Left colon (tissue), 2 donors: ENCODE measurements at regions not wholly inside any gene's neighbourhood (a gene's known extent, or its start where the extent isn't known, plus 50 kb on each side); places are given as distances from the start of the nearest gene placed in this dataset.
"Not testable (repeated sequence)": the region's sequence is repeated elsewhere in the genome, so short reads cannot be mapped to it uniquely, and the experiment has no call there.

Source experiments
- ATAC-seq: fragments of 200-7000 bp; cut with Tn5 transposase; one replicate; pipeline ENCODE4 v1.9.1; 2020; ENCODE audit warnings: mild to moderate bottlenecking, moderate library complexity
- DNase-seq, 2 donors: peaks; one replicate each; pipeline ENCODE4 v3.0.0-alpha.2; 2020
- intact Hi-C, 2 donors: fragments of 100-400 bp; cut with DNase I in 1 of 2; cut with micrococcal nuclease in 1 of 2; formaldehyde crosslinking; loops; one replicate each; pipeline versions ENCODE4 v1.11.2 to v1.14.0; 2022; cut with DNase I, micrococcal nuclease
- donor health status: DM: no; HTN: no; CAD: no.
- donor health status: DM: yes; HTN: yes; CAD: no.

- DNase-seq (no peak), ATAC-seq (no peak)
- intact Hi-C loops: no loop called here
Measured at GRCh38 chr6:11961923-11962322, 50.2 kb upstream of the HIVEP1 start.

DNA sequence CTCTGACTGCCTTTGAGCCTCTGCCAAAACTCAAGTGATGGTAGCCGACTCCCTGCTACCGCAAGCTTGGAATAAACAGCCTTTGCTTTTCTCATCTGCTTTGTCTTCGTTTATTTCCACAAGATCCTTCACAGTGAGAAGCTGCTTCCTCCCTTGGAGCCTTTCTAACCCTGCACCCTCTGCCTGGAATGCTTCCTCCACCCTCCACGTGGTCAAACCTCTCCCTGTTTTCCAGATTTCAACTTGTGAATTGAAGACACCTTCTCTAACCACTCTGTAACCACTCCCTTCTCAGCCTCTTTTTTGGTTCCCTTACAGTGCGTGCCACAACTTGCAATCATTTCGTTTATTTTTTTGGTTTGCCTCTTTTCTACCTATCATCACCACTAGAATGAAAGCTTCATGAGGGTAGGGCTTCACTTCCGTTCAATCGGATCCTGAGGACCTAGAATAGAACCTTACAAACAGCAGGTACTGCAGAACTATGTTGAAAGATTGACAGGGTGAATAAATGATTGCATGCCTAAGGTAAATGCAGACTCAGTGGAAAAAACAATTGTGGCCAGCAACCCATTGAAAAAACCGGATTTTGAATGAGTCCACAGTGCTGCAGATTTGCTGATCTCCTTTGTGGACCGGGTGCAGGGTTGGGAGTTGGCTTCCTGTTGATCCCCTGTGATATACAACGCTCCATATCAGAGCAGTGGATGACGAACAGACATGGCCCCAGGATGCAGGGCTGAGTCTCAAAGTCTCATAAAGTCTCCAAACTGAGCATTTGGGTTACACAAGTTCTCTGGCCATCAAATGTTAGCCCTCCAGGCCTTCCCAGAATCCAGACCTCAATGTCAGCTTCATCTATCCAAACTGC, 51.0 kb upstream of the HIVEP1 start:
- DNase-seq: no peak
- no peak for ATAC-seq
- intact Hi-C loops: no loop called here

DNA sequence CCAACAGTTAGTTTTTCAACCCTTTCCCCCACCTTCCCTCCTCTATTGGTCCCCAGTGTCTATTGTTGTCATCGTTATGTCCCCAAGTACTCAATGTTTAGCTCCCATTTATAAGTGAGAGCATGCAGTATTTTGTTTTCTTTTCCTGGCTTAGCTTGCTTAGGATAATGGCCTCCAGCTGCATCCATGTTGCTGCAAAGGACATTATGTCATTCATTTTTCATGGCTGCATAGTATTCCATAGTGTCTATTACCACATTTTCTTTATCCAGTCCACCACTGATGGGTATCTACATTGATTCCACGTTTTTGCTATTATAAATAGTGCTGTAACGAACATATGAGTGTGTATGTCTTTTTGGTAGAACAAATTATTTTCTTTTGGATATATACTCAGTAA, 55.3 kb upstream of the HIVEP1 start:
- intact Hi-C loops: no loop called here
- no peak for DNase-seq
- ATAC-seq: no peak

DNA sequence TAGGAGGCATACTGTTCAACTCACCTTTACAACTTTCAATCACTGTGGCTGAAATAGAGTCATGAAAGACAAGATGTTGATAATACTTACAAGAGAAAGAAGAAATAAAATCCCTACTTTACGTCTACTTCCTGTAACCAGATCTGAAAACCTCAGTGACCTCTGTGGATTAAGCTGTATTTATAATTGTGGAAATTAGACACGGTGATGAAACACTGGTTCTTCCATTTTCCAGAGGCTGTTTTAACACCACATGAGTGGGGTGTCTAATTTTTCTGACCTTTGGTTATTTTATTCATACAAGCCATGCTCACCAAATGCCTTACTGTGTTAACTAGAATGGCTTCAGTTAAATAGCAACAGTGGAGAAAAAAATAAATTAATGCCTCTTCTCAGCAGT, 58.5 kb upstream of the HIVEP1 start:
- intact Hi-C loops: no loop called here
- ATAC-seq (no peak), DNase-seq (no peak)

DNA sequence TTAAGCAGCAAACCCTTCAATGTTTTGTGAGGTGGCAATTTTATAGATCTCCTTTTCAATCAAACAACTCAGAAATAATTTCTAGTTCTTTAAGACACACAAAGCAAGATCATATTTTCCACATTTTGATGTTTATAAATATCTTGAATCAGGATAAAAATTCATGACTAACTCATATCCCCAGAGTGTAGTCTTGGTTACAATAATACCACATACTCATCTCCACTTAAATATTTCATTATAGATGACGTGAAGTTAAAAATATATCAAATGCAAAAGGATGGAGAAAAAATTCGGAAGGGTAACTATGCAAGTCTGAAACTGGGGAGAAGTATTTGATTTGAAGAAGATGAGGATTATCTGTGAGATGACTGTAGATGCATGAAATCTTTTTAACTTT, 59.8 kb upstream of the HIVEP1 start:
- ATAC-seq (no peak), DNase-seq (no peak)
- intact Hi-C loops: no loop called here

GRCh38 chr6:11951868-11952267, 60.2 kb upstream of the HIVEP1 start:
- DNase-seq (no peak), ATAC-seq (no peak)
- intact Hi-C loops: no loop called here

GRCh38 chr6:11950109-11950508, 62.0 kb upstream of the HIVEP1 start:
- DNase-seq: no peak
- no peak for ATAC-seq
- intact Hi-C loops: no loop called here

DNA sequence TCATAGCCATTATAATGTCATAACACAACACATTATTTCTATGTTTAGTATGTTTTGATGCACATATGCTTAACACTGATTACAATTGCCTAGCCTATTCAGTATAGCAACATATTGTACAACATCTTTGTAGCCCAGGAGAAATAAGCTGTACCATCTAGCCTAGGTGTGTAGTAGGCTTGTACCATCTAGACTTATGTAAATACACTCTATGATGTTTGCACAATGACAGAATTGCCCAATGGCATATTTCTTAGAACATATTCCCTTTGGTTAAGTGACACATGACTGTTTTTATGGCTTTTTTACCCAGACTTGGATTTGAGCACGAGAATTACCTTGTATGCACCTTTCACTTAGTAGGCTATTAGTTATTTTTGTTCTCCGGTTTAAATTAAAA, 64.5 kb upstream of the HIVEP1 start:
- ATAC-seq: no peak
- intact Hi-C loops: no loop called here

GRCh38 chr6:11947063-11947462, 65.0 kb upstream of the HIVEP1 start:
- no peak for DNase-seq
- intact Hi-C loops: no loop called here
- no peak for ATAC-seq

More for the DNA sequence above, 64.5 kb upstream of the HIVEP1 start:
- DNase-seq: no peak

DNA sequence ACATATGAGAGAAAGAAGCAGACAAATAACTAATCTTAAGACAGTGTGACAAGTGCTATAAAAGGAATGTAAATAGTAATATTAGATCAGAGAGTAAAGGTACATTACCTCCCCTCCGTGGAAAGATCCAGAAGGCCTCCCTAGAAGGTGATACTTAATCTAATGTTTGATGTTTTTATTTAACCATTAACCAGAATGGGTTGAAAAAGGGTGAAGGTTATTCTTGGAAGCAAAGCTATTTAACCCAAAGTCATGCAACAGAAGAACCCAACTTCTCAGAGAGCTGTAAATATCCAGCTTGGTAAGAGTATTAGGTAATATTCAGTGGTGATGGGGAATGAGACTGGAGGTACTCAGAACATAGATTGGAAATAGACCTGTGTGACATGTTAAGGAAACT, 68.0 kb upstream of the HIVEP1 start:
- intact Hi-C loops: no loop called here
- no peak for ATAC-seq
- no peak for DNase-seq

DNA sequence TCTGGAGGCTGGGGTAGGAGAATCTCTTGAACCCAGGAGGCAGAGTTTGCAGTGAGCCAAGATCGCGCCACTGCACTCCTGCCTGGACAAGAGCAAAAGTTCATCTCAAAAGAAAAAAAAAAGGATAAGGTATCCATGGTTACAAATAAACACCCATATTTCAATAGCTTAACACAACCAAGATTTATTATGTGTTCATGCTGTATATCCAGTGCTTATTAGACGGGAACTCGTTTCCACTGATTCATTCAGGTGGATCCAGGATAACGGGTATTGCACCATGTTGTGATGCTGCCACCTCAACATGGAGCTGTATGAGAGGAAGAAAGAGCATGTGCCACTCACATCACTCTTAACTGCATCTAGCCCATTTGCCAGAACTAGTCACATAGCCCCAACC, 69.1 kb upstream of the HIVEP1 start:
- DNase-seq: no peak
- no peak for ATAC-seq
- intact Hi-C loops: no loop called here

DNA sequence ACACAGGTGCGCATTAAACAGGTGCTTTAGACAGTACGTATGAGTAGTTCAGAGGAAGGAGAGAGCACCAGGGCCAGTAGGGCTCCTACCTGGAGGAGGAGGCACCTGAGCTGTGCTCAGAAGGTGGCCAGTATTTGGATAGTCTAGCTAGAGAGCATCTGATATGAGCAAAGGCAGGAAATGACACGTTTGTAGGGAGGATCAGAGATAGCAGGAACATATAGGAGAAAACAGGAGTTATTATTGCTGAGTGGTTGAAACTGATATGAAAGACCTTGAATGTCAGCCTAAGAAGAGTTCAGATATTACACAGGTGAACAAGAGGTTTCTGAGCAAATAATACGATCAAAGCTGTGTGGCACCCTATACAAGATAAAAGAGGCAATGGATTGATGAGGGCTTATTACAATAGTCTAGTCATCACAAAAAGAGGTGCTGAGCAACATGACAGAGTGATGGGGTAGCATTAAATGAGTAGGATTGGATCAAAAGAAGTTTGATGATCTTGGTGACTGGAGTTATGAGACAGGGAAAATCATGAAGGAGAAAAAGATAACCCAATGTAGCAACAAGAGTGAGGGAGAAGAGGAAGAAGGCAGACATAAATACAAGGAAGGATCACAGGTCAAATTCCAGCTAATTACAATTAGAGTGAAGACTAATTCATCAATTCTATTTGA, 69.8 kb upstream of the HIVEP1 start:
- intact Hi-C loops: no loop called here
- ATAC-seq (no peak), DNase-seq (no peak)

DNA sequence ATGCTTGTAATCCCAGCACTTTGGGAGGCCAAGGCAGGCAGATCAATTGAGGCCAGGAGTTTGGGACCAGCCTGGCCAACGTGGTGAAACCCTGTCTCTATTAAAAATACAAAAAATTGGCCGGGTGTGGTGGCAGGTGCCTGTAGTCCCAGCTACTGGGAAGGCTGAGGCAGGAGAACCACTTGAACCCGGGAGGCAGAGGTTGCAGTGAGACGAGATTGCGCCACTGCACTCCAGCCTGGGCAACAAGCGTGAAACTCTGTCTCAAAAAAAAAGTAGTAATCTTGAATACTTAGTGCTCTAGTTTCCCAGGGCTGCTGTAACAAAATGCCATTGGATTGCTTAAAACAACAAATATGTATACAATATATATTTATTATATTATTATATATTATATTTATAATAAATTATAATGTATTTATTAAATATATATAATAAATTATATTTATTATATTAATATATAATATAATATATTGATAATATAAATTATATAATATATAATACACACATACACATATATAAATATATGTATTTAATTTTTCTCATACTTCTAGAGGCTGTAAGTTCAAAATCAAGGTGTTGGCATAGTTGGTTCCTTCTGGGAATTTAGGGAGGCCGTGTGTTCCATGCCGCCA, 71.5 kb upstream of the HIVEP1 start:
- ATAC-seq, intact Hi-C loops, DNase-seq: not testable (repeated sequence)

DNA sequence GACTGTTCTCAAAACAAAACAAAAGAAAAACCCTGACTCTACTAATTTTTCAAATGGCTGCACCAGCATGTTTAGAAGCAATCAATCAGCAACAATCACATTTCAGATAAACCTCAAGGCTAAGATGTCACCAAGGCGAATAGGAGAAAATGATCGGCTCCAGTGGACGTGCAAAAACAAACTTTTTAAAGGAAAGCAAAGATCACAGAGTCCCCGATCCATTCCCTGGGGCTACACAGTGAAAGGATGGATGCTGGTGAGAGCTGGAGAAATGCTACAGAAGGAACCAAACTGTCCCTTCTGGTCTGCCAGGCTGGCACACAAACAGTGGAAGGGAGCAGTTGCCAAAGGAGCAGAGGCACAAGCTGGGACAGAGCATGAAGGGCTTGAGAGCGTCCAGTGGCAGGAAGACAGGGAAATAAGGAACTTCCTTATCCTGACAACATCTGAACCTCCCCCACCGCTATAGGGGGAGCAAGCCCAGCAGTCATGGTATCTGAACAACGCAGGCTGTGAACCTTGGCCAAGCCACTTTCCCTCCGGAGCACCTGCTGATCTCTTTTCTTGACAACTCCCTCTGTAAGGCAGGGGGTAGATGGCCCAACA, 73.7 kb upstream of the HIVEP1 start:
- peak; percentile 32 to 53 for DNase-seq
- ATAC-seq: peak; percentile 98
- intact Hi-C loops: no loop called here

- intact Hi-C loops: no loop called here
- ATAC-seq: no peak
Measured at GRCh38 chr6:11934638-11935037, 77.5 kb upstream of the HIVEP1 start.

DNA sequence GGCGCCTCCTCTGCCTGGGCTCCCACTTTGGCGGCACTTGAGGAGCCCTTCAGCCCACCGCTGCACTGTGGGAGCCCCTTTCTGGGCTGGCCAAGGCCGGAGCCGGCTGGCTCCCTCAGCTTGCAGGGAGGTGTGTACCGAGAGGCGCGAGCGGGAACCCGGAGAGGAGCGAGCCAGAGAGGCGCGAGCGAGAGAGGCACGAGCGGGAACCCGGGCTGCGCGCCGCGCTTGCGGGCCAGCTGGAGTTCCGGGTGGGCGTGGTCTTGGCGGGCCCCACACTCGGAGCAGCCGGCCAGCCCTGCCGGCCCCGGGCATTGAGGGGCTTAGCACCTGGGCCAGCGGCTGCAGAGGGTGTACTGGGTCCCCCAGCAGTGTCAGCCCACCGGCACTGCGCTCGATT, 79.2 kb upstream of the HIVEP1 start:
- ATAC-seq, DNase-seq, intact Hi-C loops: not testable (repeated sequence)

More at GRCh38 chr6:11934638-11935037, 77.5 kb upstream of the HIVEP1 start:
- no peak for DNase-seq

DNA sequence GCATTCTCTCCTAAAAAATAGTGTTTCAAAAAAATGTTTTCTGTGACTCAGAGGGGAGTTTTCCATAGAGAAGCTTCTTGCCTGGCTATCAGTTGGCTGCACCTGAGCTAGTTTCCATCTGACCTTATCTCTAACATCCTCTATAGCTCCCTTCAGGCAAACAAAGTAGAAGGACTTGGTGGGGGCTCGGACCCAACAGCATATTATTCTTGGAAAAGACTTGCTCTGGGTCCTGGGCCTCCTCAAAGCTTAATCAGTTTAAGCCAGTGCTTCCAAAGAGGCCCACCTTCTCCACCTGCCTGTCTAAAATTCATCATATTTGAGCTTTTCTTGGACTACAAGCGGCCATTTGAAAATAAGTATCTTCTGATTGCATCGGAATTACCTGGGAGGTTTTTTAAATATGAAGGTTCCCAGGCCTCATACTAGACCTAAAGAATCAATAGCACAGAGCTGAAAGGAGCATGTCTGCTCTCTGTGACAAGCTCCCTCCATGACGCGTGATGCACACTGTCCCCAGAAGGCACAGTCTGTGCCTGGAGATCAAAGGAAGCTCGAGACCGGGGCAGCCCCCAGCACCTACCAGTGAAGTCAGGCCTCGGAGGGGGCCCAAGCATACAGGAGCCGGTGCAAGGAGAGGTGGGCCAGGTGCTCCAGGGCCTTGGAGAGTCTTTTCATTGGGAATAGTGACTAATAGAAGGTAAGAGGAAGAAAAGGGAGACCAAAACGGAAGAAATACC, 80.6 kb upstream of the HIVEP1 start:
- DNase-seq: no peak
- ATAC-seq: no peak
- intact Hi-C loops: no loop called here

- ATAC-seq, intact Hi-C loops: not testable (repeated sequence)
Measured at GRCh38 chr6:11930834-11931233, 81.3 kb upstream of the HIVEP1 start.

GRCh38 chr6:11930240-11930639, 81.9 kb upstream of the HIVEP1 start:
- intact Hi-C loops: no loop called here
- ATAC-seq (no peak), DNase-seq (no peak)

More at GRCh38 chr6:11930834-11931233, 81.3 kb upstream of the HIVEP1 start:
- not testable (repeated sequence) for DNase-seq
